ENCODE measurements at regions not wholly inside any gene's neighbourhood (a gene's known extent, or its start where the extent isn't known, plus 50 kb on each side); places are given as distances from the start of the nearest gene placed in this dataset.

DNA sequence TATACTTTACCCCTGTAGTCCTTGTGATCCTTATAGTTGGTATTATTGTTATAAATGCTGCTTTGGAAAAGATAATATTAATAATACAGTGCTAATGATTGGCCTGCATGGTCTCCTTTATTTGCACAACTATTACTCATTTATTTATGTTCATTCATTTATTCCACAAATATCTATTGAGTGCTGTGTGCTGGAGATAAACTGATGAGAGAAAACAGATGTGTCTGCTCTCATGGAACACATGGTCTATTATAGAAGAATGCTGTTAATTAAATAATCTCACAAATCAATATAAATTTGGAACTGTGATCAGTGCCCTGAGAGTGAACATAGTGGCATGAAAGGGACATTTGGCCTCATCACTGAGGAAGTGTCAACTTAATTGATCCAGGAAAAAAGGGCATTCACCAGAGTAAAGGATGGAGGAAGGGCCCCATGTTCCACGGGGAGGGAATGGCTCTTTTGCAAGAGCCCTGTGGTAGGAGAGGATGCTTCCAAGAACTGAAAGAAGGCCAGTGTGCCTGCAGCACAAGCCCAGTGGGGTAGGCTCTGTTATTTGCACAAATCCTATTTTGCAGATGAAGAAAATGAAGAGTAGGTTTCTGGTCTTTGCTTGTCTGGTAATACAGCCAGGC is 91.5 kb upstream of the STK39 start:
- no peak for DNase-seq (ENCODE audit: low read depth)

GRCh38 chr2:168340931-168341330 is 93.5 kb upstream of the STK39 start:
- no peak for DNase-seq (ENCODE audit: low read depth)

DNA sequence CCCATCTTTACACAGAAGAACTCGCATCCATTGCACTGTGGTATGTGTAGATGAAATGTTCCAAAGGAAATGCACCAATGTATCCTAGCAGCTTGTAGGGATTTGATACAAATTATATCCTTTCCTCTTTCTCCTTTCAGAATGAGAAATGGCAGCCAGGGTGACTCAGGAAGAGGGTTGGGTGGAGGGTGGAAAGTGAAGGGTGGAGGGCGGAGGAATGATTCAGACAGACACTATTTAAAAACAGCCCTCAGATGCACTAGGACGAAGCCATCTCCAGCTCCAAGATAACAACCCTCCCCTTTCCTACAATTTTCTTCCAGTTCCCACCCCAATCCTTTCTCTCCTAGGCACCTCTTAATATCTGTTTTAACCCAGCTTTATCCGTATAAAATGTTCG is 96.2 kb upstream of the STK39 start:
- no peak for DNase-seq (ENCODE audit: low read depth)

DNA sequence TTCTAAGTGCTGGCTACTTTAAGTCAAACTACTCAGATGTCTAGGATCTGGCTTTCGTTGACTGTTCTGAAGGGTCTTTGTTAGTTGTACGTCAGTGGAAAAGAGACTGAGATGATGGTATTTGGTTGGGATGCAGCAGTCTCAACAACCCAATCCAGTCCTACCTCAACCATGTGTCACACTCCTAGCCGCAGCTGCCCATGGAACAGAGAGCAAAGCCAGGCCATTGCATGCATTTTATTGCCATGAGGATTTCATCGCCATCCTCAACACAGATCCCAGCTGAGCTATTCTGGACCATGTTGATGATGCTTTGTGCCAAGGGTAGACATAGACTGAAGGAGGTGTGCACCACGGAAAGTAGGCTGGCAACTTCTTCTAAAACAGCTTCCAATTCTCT is 97.3 kb upstream of the STK39 start:
- DNase-seq (ENCODE audit: low read depth): no peak

DNA sequence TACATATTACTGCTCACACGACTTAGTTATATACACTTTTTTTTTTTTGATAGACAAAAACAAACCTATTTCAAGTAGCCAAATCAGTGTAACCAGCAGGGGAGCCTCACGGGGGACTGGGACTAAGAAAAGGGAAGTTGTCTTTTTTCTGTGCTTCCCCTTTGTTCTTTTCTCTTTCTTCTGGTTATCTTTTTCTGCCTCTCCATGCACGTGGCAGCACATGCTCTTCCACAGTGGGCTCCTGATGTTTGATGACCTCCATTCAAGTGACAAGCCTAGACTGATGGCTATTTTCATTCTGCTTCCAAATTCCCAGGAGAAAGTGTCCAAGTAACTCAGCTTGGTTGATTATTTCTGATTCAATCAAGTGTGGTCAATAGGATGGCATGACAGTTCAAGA is 98.2 kb upstream of the STK39 start:
- DNase-seq (ENCODE audit: low read depth): no peak

DNA sequence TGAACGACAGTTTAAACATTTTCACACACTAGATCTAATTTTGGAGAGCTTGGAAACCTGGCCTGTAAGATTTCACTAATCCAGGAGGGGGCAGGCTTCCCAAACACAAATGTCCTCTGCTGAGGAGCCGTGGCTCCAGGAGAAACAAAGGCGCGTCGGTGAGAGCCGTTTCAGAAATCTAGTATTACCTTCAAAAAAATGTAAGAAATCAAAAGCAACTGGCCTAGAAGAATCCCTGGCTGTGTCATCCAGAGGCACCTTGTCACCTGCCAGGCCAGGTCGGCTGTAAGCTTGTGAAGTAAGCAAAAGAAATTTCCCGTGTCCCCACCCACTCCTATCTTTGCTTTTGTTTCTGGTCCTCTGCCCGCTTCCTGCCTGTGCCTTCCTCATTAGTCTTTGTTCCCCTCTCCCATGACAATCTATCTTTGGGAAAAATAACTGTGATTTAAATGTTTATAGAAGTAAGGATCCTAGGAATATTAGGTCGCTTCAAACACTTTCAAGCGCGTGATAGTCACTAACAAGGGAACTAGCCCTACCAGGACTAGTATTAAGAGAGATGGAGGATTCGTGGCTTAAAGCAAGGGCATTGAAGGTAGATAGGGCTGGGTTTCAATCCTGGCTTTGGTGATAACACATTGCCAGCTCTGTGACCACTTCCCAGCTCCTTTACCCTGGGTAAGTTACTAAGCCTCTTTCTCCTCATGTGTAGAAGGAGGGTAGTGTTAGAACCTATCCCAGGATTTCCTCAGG is 99.5 kb upstream of the STK39 start:
- peak; percentile 14 for DNase-seq (ENCODE audit: low read depth)

DNA sequence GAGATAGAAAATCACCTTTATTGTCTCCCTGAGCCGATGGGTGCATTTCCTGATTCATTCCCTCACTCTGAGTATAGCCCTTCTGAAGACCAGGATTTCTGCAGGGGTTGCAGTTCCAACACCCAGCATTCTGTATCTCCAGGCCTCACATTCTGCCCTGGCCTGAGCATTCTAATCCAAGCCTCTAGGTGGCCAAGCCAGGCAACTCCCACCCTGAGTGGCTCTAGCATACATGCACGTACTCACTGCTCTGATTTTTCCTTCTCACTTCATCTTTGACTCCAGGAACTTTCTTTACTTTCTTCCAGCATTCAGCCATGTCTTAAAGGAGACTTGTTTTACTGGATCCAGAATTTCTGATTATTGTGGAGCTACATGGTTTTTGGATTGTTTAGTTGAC is 100.7 kb upstream of the STK39 start:
- no peak for DNase-seq (ENCODE audit: low read depth)

GRCh38 chr2:168350380-168350779 is 103.0 kb upstream of the STK39 start:
- no peak for DNase-seq (ENCODE audit: low read depth)

DNA sequence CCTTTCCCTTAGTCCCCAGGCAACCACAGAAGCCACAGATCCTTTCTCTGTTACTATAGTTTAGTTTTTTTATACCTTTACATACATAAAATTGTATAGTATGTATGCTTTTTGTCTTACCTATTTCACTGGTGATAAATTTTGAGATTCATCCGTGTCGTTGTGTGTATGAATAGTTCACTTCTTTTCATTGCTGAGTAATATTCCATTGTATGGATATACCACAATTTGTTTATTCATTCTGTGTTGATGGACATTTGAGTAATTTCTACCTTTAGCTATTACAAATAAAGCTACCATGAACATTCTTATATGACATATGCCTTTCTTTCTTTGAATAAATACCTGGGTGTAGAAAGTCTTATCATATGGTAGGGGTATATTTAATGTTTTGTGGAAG is 102.8 kb upstream of the CERS6 start:
- DNase-seq (ENCODE audit: low read depth): no peak

GRCh38 chr2:168354499-168354898 is 101.6 kb upstream of the CERS6 start:
- DNase-seq (ENCODE audit: low read depth): no peak

GRCh38 chr2:168355121-168355520 is 101.0 kb upstream of the CERS6 start:
- DNase-seq (ENCODE audit: low read depth): no peak

DNA sequence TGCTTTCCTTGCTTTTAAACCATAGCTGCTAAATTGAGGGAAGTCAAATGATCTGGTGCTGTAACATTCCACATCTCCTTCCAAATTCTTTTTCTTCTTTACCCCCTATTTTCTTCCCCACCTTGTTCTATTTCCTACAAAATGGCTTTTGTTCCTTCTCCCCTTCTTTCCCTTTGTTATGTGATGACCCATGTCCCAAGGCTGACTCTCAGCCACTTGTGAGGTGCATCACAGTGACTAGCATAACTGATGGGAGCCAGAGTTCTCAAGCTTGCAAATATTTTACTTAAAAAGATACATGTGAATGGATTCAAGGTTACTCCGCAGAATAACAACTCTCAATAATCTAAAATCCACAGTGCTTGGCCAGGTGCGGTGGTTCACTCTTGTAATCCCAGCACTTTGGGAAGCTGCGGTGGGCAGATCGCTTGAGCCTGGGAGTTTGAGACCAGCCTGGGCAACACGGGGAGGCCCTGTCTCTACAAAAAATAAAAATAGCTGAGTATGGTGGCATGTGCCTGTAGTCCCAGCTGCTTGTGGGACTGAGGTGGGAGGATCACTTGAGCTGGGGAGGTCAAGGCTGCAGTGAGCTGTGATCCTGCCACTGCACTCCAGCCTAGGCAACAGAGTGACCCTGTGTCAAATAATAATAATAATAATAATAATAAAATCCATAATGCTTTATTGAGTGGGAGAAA is 100.1 kb upstream of the CERS6 start:
- DNase-seq (ENCODE audit: low read depth): no peak

DNA sequence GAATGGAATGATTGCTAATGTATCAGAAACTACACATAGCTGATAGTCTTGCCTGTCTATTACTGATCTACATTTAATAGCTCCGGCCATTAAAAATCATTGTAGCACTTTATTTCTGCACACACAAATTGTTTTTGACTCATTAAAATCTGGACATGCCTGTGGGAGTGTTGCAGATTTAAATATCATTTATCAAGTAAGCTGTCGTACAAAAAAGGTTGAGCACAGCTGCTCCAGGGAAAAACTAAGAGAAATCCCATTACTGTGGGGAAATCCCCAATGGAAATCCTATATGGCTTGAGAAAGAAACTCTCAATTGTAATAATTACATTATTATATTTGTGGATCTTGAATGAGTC is 99.6 kb upstream of the CERS6 start:
- no peak for DNase-seq (ENCODE audit: low read depth)

DNA sequence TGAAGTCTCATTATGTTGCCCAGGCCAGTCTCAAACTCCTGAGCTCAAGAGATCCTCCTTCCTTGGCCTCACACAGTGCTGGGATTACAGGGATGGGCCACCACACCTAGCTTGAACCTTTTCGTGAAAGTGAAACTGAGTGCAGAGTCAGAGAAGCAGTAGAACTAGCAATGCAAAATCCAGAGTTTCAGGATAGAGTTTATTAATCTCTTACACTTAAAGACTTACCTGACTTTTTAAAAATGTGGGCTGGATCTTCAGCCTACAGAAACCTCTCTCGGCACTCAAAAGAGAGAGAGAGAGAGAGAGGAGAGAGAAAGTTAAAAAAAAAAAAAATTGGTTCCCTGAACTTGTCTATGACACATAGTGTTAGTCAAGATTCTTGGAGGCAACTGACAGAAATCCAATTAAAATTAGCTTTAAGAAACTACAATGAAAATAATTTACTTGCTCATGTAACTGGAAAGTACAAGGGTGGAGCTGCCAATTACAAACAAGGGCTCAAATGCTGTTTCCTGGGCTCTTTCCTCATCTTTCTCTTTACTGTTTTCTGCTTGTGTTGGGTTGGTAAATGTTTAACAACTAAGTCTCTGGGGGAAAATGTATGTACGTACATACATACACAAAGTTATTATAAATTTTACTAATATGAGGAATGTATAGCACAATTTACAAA is 98.1 kb upstream of the CERS6 start:
- DNase-seq (ENCODE audit: low read depth): no peak

DNA sequence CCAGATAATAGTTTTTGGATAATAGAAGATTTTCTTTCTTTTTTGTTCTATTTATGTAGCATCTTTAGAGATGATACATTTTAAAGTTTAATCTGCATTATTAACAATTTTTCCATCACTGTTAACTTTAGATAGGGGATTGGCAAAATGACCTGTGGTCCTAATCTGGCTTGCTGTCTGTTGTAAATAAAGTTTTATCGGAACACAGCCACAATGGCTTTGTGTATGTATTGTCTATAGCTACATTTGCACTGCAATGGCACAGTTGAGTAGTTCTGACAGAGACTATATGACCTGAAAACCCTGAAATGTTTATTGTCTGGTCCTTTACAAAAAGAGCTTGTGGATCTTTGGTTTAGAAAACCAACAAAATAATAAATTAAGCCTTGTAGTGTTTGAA is 97.0 kb upstream of the CERS6 start:
- DNase-seq (ENCODE audit: low read depth): no peak

GRCh38 chr2:168363347-168364092 is 92.6 kb upstream of the CERS6 start:
- no peak for DNase-seq (ENCODE audit: low read depth)

- DNase-seq (ENCODE audit: low read depth): no peak
Measured at GRCh38 chr2:168365094-168365621, 90.9 kb upstream of the CERS6 start.

DNA sequence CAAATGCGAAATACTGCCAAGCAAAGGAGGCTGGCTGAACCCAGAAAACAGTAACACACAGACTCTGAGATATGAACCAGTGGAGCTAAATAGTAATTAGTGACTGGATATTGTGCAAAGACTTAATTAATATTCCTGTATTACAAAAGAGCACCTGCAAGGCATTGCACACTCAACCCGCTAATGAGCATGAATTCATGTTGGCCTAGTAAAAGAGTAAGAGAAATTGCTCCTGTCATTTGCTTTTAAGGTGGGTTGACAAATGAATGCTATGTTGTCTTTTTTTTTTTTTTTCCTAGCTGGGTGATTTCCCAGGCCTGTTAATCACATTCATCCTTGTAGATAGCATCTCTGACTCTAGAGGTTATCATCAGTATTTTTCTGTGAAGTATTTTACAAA is 87.0 kb upstream of the CERS6 start:
- no peak for DNase-seq (ENCODE audit: low read depth)

GRCh38 chr2:168371273-168372019 is 84.6 kb upstream of the CERS6 start:
- DNase-seq (ENCODE audit: low read depth): no peak

DNA sequence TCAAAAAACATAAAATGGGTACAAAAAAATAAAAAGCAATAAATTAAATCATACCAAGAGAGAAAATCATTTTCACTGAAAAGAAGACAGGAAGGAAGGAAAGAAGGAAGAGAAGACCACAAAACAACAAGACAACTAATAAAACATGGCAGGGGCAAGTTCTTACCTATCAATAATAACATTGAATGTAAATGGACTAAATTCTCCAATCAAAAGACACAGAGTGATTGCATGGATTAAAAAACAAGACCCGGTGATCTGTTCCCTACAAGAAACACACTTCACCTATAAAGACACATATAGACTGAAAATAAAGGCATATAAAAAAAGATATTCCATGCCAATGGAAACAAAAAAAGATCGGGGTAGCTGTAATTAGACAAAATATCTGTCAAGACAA is 82.6 kb upstream of the CERS6 start:
- DNase-seq (ENCODE audit: low read depth): no peak

DNA sequence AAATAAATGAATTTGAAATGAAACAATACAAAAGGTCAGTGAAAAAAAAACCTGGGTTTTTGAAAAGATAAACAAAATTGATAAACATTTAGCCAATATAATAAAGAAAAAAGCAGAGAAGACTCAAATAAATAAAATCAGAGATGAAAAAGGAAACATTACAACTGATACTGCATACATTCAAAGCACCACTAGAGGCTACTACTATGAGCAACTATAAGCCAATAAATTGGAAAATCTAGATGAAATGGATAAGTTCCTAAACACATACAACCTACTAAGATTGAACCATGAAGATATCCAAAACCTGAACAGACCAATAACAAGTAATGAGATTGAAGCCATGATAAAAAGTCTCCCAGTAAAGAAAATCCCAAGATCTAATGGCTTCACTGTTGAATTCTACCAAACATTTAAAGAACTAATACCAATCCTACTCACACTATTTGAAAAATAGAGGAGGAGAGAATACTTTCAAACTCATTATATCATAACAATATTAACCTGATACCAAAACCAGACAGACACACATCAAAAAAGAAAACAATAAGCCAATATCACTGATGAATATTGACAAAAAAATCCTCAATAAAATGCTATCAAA is 80.8 kb upstream of the CERS6 start:
- DNase-seq (ENCODE audit: low read depth): no peak

All from T-helper 22 cell (primary cell).